Right lobe of liver (tissue), 6 donors: ENCODE measurements at regions not wholly inside any gene's neighbourhood (a gene's known extent, or its start where the extent isn't known, plus 50 kb on each side); places are given as distances from the start of the nearest gene placed in this dataset.

Experiments used
- ATAC-seq, 4 donors: fragments of 200-7000 bp; cut with Tn5 transposase; one replicate each; pipeline ENCODE4 v1.9.1; 2020; ENCODE audit warnings: mild to moderate bottlenecking in 4 of 4, moderate library complexity in 4 of 4
- DNase-seq, 3 donors: peaks; one replicate each; pipeline ENCODE4 v3.0.0-alpha.2; 2020
- H3K27ac ChIP-seq, 3 donors: fragments of 200-600 bp; one replicate each; pipeline ENCODE4 v1.8.0; 2022
- H3K27me3 ChIP-seq, 2 donors: fragments of 200-600 bp; one replicate each; pipeline ENCODE4 v1.8.0; 2022
- H3K36me3 ChIP-seq, 4 donors: fragments of 200-600 bp; sonication (generic) in 1 of 4; one replicate each; pipeline versions ENCODE4 v1.5.1 to v1.8.0; 2017 to 2022; ENCODE audit warnings: control low read depth in 1 of 4
- H3K4me1 ChIP-seq, 4 donors: fragments of 200-600 bp; sonication (generic) in 1 of 4; one replicate each; pipeline versions ENCODE4 v1.5.1 to v1.8.0; 2017 to 2022; ENCODE audit warnings: control low read depth in 1 of 4
- H3K4me3 ChIP-seq, 3 donors: fragments of 200-600 bp; one replicate each; pipeline ENCODE4 v1.8.0; 2022
- H3K9me3 ChIP-seq, 4 donors: fragments of 200-600 bp; sonication (generic) in 1 of 4; one replicate each; pipeline versions ENCODE4 v1.5.1 to v1.8.0; 2017 to 2022; ENCODE audit warnings: control low read depth in 1 of 4
- POLR2A ChIP-seq: fragments of 450-650 bp; IDR thresholded peaks from one replicate; pipeline ENCODE4 v1.6.1; 2017; ENCODE audit warnings: antibody characterized with exemption, mild to moderate bottlenecking
- WGBS: methylation state at CpG from one replicate; pipeline ENCODE4 v1.1.6; 2018; ENCODE audit warnings: low coverage, low lambda C conversion rate; ENCODE audit not compliant: insufficient coverage; ENCODE audit errors: missing lambda C conversion rate; 5-methylcytosine and 5-hydroxymethylcytosine counted together
- intact Hi-C, 2 donors: fragments of 100-400 bp; cut with DNase I; formaldehyde crosslinking; loops; one replicate each; pipeline versions ENCODE4 v1.11.2 to v1.14.1; 2022
- TF ChIP-seq, protein P1 (sequence below), 4 donors: fragments of 200-600 bp in 3 of 4; fragments of 450-650 bp in 1 of 4; IDR thresholded peaks; one replicate each; pipeline versions ENCODE4 v1.5.1 to v1.8.0; 2016 to 2022; ENCODE audit warnings: antibody characterized with exemption in 4 of 4, mild to moderate bottlenecking in 2 of 4
- donor health status: DM: no; HTN: yes; CAD: no.
- donor health status: DM: no; HTN: no; CAD: no.
- donor health status: DM: no; HTN: no; CAD: no.
- donor health status: DM: no; HTN: yes; CAD: no.
- donor health status: DM: no; HTN: yes; CAD: no.

DNA sequence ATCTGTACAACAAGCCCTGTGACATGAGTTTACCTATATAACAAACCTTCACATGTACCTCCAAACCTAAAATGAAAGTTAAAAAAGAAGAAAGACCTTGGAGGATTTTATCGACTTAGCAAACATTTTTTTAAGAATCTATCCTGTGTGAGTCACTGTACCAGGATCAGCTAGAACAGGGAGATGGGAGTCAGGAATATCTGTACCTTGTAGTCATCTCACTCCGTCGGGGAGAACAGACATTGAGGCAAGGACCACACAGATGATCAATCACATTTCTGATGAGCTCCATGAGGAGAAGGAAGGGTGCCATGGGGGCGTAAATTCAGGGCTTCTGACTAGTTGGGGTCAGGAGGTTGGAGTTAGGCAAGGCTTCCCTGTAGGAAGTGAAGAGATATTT lies 310.6 kb downstream of the VRK1 start:
- no peak overlapping the region for H3K27ac ChIP-seq
- TF ChIP-seq POLR2A = no peak
- TF ChIP-seq, protein P1, sequence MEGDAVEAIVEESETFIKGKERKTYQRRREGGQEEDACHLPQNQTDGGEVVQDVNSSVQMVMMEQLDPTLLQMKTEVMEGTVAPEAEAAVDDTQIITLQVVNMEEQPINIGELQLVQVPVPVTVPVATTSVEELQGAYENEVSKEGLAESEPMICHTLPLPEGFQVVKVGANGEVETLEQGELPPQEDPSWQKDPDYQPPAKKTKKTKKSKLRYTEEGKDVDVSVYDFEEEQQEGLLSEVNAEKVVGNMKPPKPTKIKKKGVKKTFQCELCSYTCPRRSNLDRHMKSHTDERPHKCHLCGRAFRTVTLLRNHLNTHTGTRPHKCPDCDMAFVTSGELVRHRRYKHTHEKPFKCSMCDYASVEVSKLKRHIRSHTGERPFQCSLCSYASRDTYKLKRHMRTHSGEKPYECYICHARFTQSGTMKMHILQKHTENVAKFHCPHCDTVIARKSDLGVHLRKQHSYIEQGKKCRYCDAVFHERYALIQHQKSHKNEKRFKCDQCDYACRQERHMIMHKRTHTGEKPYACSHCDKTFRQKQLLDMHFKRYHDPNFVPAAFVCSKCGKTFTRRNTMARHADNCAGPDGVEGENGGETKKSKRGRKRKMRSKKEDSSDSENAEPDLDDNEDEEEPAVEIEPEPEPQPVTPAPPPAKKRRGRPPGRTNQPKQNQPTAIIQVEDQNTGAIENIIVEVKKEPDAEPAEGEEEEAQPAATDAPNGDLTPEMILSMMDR (IDR thresholded peaks at IDR 0.05) = no peak
- H3K27me3 ChIP-seq = no peaks in the 10 kb centered on the region
- ATAC-seq (no peak), DNase-seq (no peak)
- no peaks in the 10 kb centered on the region for H3K4me1 ChIP-seq
- H3K4me3 ChIP-seq = no peak overlapping the region
- intact Hi-C loops = no loop called here
- WGBS = 64% methylated on average over 4 of the region's 4 CpGs
- no peaks in the 10 kb centered on the region for H3K36me3 ChIP-seq
- H3K9me3 ChIP-seq = no peaks in the 10 kb centered on the region

GRCh38 chr14:97109234-97109633 lies 312.1 kb downstream of the VRK1 start:
- no peaks in the 10 kb centered on the region for H3K27me3 ChIP-seq
- 51% methylated on average over 4 of the region's 7 CpGs for WGBS
- no peak for TF ChIP-seq POLR2A
- TF ChIP-seq, protein P1 (IDR thresholded peaks at IDR 0.05) = no peak
- ATAC-seq (no peak), DNase-seq (no peak)
- H3K27ac ChIP-seq = no peak overlapping the region
- no peaks in the 10 kb centered on the region for H3K4me1 ChIP-seq
- no peaks in the 10 kb centered on the region for H3K9me3 ChIP-seq
- intact Hi-C loops = no loop called here
- H3K36me3 ChIP-seq = no peaks in the 10 kb centered on the region
- H3K4me3 ChIP-seq = no peak overlapping the region

GRCh38 chr14:97113339-97113738 lies 316.2 kb downstream of the VRK1 start:
- H3K27me3 ChIP-seq = no peaks in the 10 kb centered on the region
- 42% methylated on average over 7 of the region's 7 CpGs for WGBS
- ATAC-seq (no peak), DNase-seq (no peak)
- intact Hi-C loops = no loop called here
- no peaks in the 10 kb centered on the region for H3K4me1 ChIP-seq
- no peaks in the 10 kb centered on the region for H3K9me3 ChIP-seq
- no peak overlapping the region for H3K4me3 ChIP-seq
- TF ChIP-seq POLR2A = no peak
- no peaks in the 10 kb centered on the region for H3K36me3 ChIP-seq
- H3K27ac ChIP-seq = no peak overlapping the region

GRCh38 chr14:97116546-97116945 lies 319.4 kb downstream of the VRK1 start:
- DNase-seq (no peak), ATAC-seq (no peak)
- Histone ChIP-seq H3K9me3 (no peaks in the 10 kb centered on the region), H3K36me3 (no peaks in the 10 kb centered on the region), H3K27me3 (no peaks in the 10 kb centered on the region), H3K27ac (no peak overlapping the region), H3K4me3 (no peak overlapping the region), H3K4me1 (no peaks in the 10 kb centered on the region)
- TF ChIP-seq, protein P1 (IDR thresholded peaks at IDR 0.05) = no peak
- no peak for TF ChIP-seq POLR2A
- WGBS = 61% methylated on average over 2 of the region's 3 CpGs
- intact Hi-C loops = no loop called here

DNA sequence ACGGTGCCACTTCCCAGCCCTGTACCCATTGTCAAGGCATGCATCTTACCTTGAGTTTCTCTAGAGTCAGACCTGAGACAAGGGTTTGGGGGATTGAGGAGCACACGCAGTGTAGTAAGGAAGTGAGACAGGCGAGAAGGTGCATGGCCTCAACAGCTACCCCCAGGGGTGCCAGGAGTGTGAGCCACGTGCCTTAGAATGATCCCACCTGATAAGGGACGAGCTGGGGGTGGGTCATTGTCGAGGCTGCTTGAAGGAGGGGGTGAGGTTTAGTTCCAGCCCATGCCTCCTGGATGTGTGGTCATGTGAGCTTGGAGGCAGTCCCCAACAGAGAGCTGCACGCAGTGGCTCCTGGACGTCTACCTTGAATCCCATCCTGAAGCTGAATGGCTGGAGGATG lies 320.5 kb downstream of the VRK1 start:
- WGBS = 47% methylated on average over 4 of the region's 8 CpGs
- Histone ChIP-seq H3K27me3 (no peaks in the 10 kb centered on the region), H3K36me3 (no peaks in the 10 kb centered on the region), H3K4me1 (no peaks in the 10 kb centered on the region), H3K27ac (no peak overlapping the region), H3K4me3 (no peak overlapping the region), H3K9me3 (no peaks in the 10 kb centered on the region)
- TF ChIP-seq, protein P1 (IDR thresholded peaks at IDR 0.05) = no peak
- TF ChIP-seq POLR2A = no peak
- intact Hi-C loops = no loop called here
- ATAC-seq (no peak), DNase-seq (no peak)
